HL-60 (cell line): ENCODE measurements at regions not wholly inside any gene's neighbourhood (a gene's known extent, or its start where the extent isn't known, plus 50 kb on each side); places are given as distances from the start of the nearest gene placed in this dataset.

Experiments used
- DNase-seq, 2 experiments: peaks; one replicate each; pipeline ENCODE4 v3.0.0-alpha.2; 2010 to 2020; ENCODE audit warnings: low read depth in 1 of 2, low spot score in 1 of 2
- H3K27ac ChIP-seq: fragments of 250-450 bp; sonication (Bioruptor Pico); replicated peaks from 2 replicates; pipeline ENCODE4 v1.5.1; 2020; ENCODE audit warnings: mild to moderate bottlenecking, moderate library complexity
- H3K27me3 ChIP-seq: fragments of 250-450 bp; sonication (Bioruptor Pico); 2 replicates; pipeline ENCODE4 v1.5.1; 2021; ENCODE audit warnings: mild to moderate bottlenecking, moderate library complexity; ENCODE audit not compliant: insufficient read depth, poor library complexity, severe bottlenecking
- H3K4me3 ChIP-seq: replicated peaks from 2 replicates; pipeline ENCODE4 v1.5.1; 2011; ENCODE audit warnings: mild to moderate bottlenecking, control low read depth, low read length; ENCODE audit not compliant: insufficient read depth
- CTCF ChIP-seq: IDR thresholded peaks from one replicate; pipeline ENCODE4 v1.5.1; 2011; ENCODE audit warnings: low read length, control low read depth, inconsistent platforms; ENCODE audit not compliant: insufficient read depth
- GABPA ChIP-seq: IDR thresholded peaks from 2 replicates; pipeline ENCODE4 v1.6.1; 2012; ENCODE audit warnings: low read depth
- POLR2AphosphoS5 ChIP-seq: IDR thresholded peaks from 2 replicates; pipeline ENCODE4 v1.6.1; 2012; ENCODE audit warnings: low read depth
- REST ChIP-seq: IDR thresholded peaks from 2 replicates; pipeline ENCODE4 v1.6.1; 2012; ENCODE audit warnings: low read depth; ENCODE audit not compliant: insufficient replicate concordance
- SPI1 ChIP-seq: IDR thresholded peaks from 2 replicates; pipeline ENCODE4 v1.6.1; 2012; ENCODE audit warnings: low read depth, mild to moderate bottlenecking, borderline replicate concordance

GRCh38 chr9:75238311-75238976 is 150.1 kb downstream of the OSTF1 start:
- Histone ChIP-seq H3K4me3 (no peak overlapping the region), H3K27ac (peak overlapping the region; percentile 58), H3K27me3 (no peaks in the 10 kb centered on the region)
- DNase-seq: peak; percentile 38 to 82
- TF ChIP-seq CTCF (no peak), GABPA (no peak), POLR2AphosphoS5 (no peak), SPI1 (no peak), REST (no peak)

- peak overlapping the region; percentile 58 for H3K27ac ChIP-seq
- peak; percentile 93 to 98 for DNase-seq
- no peaks in the 10 kb centered on the region for H3K27me3 ChIP-seq
- TF ChIP-seq POLR2AphosphoS5: peak; percentile 97
- no peak for TF ChIP-seq GABPA
- no peak for TF ChIP-seq SPI1
- H3K4me3 ChIP-seq: no peak overlapping the region
These were observed 150.9 kb downstream of the OSTF1 start for GRCh38 chr9:75239176-75239575.

- Histone ChIP-seq H3K27ac (no peak overlapping the region), H3K27me3 (no peaks in the 10 kb centered on the region), H3K4me3 (no peak overlapping the region)
- TF ChIP-seq SPI1: peak; percentile 27; the same call in 1 of the 2 replicates
- no peak for TF ChIP-seq GABPA
- no peak for TF ChIP-seq REST
- DNase-seq: no peak
These were observed 154.1 kb downstream of the OSTF1 start for GRCh38 chr9:75242426-75242825.

- Histone ChIP-seq H3K27me3 (no peaks in the 10 kb centered on the region), H3K4me3 (no peak overlapping the region), H3K27ac (peak overlapping the region; percentile 56)
- TF ChIP-seq GABPA (no peak), SPI1 (no peak), REST (no peak), POLR2AphosphoS5 (no peak), CTCF (no peak)
- DNase-seq: no peak
These were observed 158.6 kb downstream of the OSTF1 start for GRCh38 chr9:75246949-75247348.
